Upper lobe of right lung (tissue), 1 donor: ENCODE measurements at regions not wholly inside any gene's neighbourhood (a gene's known extent, or its start where the extent isn't known, plus 50 kb on each side); places are given as distances from the start of the nearest gene placed in this dataset.

Experiments used
- ATAC-seq: fragments of 200-7000 bp; cut with Tn5 transposase; one replicate; pipeline ENCODE4 v1.9.1; 2020; ENCODE audit warnings: mild to moderate bottlenecking, moderate library complexity
- DNase-seq: peaks from one replicate; pipeline ENCODE4 v3.0.0-alpha.2; 2020
- H3K27ac ChIP-seq: fragments of 200-600 bp; one replicate; pipeline ENCODE4 v1.8.0; 2022
- H3K27me3 ChIP-seq: fragments of 200-600 bp; one replicate; pipeline ENCODE4 v1.8.0; 2022; ENCODE audit warnings: mild to moderate bottlenecking
- H3K36me3 ChIP-seq: fragments of 200-600 bp; one replicate; pipeline ENCODE4 v1.8.0; 2022
- H3K4me1 ChIP-seq: fragments of 200-600 bp; one replicate; pipeline ENCODE4 v1.8.0; 2022
- H3K4me3 ChIP-seq: fragments of 200-600 bp; one replicate; pipeline ENCODE4 v1.8.0; 2022; ENCODE audit warnings: mild to moderate bottlenecking
- H3K9me3 ChIP-seq: fragments of 200-600 bp; one replicate; pipeline ENCODE4 v1.8.0; 2022
- CTCF ChIP-seq: fragments of 200-600 bp; IDR thresholded peaks from one replicate; pipeline ENCODE4 v1.8.0; 2022; ENCODE audit warnings: antibody characterized with exemption
- intact Hi-C: fragments of 100-400 bp; cut with DNase I; formaldehyde crosslinking; loops from one replicate; pipeline ENCODE4 v1.11.0; 2022
- donor health status: DM: no; HTN: yes; CAD: no; lungs with severe emphysema.

GRCh38 chr11:31874631-31875191 is 63.6 kb upstream of the PAX6 start:
- peaks cover 30% of the 10 kb centered on the region for H3K27me3 ChIP-seq
- H3K36me3 ChIP-seq = no peaks in the 10 kb centered on the region
- H3K27ac ChIP-seq = no peak overlapping the region
- no peaks in the 10 kb centered on the region for H3K9me3 ChIP-seq
- no peaks in the 10 kb centered on the region for H3K4me1 ChIP-seq
- DNase-seq = no peak
- intact Hi-C loops = no loop called here
- no peak for ATAC-seq
- no peak for TF ChIP-seq CTCF
- no peak overlapping the region for H3K4me3 ChIP-seq

- ATAC-seq (no peak), DNase-seq (no peak)
- Histone ChIP-seq H3K4me3 (no peak overlapping the region), H3K9me3 (no peaks in the 10 kb centered on the region), H3K4me1 (no peaks in the 10 kb centered on the region), H3K27me3 (peaks cover 40% of the 10 kb centered on the region), H3K27ac (no peak overlapping the region), H3K36me3 (no peaks in the 10 kb centered on the region)
- intact Hi-C loops = no loop called here
- no peak for TF ChIP-seq CTCF
Observed at GRCh38 chr11:31873124-31873523, 62.0 kb upstream of the PAX6 start.

GRCh38 chr11:31872076-31872443 is 60.9 kb upstream of the PAX6 start:
- H3K4me3 ChIP-seq = no peak overlapping the region
- H3K36me3 ChIP-seq = no peaks in the 10 kb centered on the region
- intact Hi-C loops = no loop called here
- ATAC-seq (no peak), DNase-seq (no peak)
- peaks cover 40% of the 10 kb centered on the region for H3K27me3 ChIP-seq
- H3K4me1 ChIP-seq = no peaks in the 10 kb centered on the region
- H3K27ac ChIP-seq = no peak overlapping the region
- H3K9me3 ChIP-seq = no peaks in the 10 kb centered on the region
- no peak for TF ChIP-seq CTCF

- DNase-seq = no peak
- ATAC-seq = no peak
- peaks cover 40% of the 10 kb centered on the region for H3K27me3 ChIP-seq
- no peak for TF ChIP-seq CTCF
- H3K4me3 ChIP-seq = no peak overlapping the region
- H3K27ac ChIP-seq = no peak overlapping the region
- no peaks in the 10 kb centered on the region for H3K9me3 ChIP-seq
- intact Hi-C loops = no loop called here
- H3K4me1 ChIP-seq = no peaks in the 10 kb centered on the region
- H3K36me3 ChIP-seq = no peaks in the 10 kb centered on the region
Observed at GRCh38 chr11:31871310-31872075, 60.4 kb upstream of the PAX6 start.

- no peak for DNase-seq
- Histone ChIP-seq H3K4me3 (no peak overlapping the region), H3K4me1 (no peaks in the 10 kb centered on the region), H3K27ac (no peak overlapping the region), H3K27me3 (peaks cover 40% of the 10 kb centered on the region), H3K9me3 (no peaks in the 10 kb centered on the region), H3K36me3 (no peaks in the 10 kb centered on the region)
- intact Hi-C loops = no loop called here
- peak; percentile 55 for TF ChIP-seq CTCF
- peak; percentile 78 for ATAC-seq
Observed at GRCh38 chr11:31870609-31871309, 59.6 kb upstream of the PAX6 start.
